Hindlimb muscle (tissue), 1 donor: ENCODE measurements at regions not wholly inside any gene's neighbourhood (a gene's known extent, or its start where the extent isn't known, plus 50 kb on each side); places are given as distances from the start of the nearest gene placed in this dataset.
"Not testable (repeated sequence)": the region's sequence is repeated elsewhere in the genome, so short reads cannot be mapped to it uniquely, and the experiment has no call there.

Experiments
- DNase-seq: peaks from one replicate; pipeline ENCODE4 v3.0.0-alpha.2; 2013

GRCh38 chr4:53713296-53713695 is 122.0 kb upstream of the LNX1 start:
- DNase-seq: no peak

- no peak for DNase-seq
These were observed 121.2 kb upstream of the LNX1 start for GRCh38 chr4:53712408-53713020.

DNA sequence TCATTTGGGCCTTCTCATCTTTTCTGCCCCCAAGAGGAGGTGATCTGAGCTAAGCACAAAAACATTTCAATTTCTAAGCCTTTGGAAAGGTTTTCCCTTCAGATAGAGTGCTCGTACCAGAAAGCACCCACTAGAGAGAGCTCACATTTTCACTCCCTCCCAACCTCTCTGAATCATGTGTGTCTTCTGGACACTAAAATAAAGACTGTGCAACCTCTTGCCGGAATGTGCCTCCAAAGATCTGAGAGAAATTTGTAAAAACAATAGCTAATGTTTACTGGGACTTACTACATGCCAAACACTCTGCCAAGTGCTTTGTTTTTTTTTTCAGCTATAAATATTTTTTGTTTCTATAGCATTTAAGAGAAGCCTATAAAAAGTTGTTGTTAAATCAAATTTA is 120.6 kb upstream of the LNX1 start:
- DNase-seq: no peak

- DNase-seq: no peak
These were observed 118.4 kb upstream of the LNX1 start for GRCh38 chr4:53709693-53710092.

GRCh38 chr4:53707491-53707890 is 116.2 kb upstream of the LNX1 start:
- no peak for DNase-seq

GRCh38 chr4:53706422-53707032 is 115.2 kb upstream of the LNX1 start:
- no peak for DNase-seq

DNA sequence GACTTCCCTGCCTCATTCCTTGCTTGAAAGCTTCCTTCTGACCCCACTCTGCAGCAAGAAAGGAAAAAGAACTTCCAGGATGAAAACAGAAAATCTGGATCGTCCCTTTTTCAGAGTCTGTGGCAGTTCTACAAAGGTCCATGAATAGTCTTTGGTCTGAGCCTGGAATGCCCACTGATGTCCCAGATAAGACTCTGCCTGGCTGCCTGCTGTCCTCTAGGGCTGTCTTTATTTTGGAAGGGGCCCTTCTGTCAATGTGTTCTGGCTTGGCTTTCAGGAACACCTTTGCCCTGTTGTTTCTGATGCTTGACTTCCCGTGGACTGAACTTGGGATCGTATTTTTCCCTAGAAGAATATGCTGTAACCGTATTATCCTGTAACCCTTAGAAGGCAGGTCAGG is 114.7 kb upstream of the LNX1 start:
- DNase-seq: no peak

- DNase-seq: no peak
These were observed 114.0 kb upstream of the LNX1 start for GRCh38 chr4:53705151-53705764.

- no peak for DNase-seq
These were observed 113.0 kb upstream of the LNX1 start for GRCh38 chr4:53704329-53704728.

GRCh38 chr4:53703267-53703655 is 112.0 kb upstream of the LNX1 start:
- DNase-seq: no peak

- DNase-seq: peak; percentile 83
These were observed 111.3 kb upstream of the LNX1 start for GRCh38 chr4:53702334-53703266.

- not testable (repeated sequence) for DNase-seq
These were observed 110.0 kb upstream of the LNX1 start for GRCh38 chr4:53701260-53701659.

GRCh38 chr4:53699310-53699709 is 108.0 kb upstream of the LNX1 start:
- DNase-seq: not testable (repeated sequence)

DNA sequence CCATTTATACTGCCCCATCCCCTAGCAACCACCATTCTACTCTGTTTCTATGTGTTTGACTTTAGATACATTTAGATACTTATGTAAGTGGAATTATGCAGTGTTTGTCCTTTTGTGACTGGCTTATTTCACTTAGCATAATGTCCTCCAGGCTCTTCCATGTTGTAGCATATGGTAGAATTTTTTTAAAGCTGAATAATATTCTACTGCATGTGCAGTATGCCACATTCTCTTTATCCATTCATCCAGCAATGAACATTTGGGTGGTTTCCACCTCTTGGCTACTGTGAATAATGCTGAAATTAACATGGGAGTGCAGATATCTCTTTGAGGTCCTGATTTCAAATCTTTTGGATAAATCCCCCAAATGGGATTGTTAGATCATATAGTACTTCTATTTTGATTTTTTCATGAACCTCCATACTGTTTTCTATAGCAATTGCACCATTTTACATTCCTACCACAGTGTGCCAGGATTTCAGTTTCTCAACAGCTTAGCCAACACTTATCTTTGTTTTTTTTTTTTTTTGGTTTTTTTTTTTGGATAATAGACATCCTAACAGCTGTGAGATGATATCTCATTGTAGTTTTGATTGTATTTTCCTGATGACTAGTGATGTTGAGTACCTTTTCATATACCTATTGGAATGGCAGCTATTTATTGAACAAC is 105.9 kb upstream of the LNX1 start:
- DNase-seq: no peak

DNA sequence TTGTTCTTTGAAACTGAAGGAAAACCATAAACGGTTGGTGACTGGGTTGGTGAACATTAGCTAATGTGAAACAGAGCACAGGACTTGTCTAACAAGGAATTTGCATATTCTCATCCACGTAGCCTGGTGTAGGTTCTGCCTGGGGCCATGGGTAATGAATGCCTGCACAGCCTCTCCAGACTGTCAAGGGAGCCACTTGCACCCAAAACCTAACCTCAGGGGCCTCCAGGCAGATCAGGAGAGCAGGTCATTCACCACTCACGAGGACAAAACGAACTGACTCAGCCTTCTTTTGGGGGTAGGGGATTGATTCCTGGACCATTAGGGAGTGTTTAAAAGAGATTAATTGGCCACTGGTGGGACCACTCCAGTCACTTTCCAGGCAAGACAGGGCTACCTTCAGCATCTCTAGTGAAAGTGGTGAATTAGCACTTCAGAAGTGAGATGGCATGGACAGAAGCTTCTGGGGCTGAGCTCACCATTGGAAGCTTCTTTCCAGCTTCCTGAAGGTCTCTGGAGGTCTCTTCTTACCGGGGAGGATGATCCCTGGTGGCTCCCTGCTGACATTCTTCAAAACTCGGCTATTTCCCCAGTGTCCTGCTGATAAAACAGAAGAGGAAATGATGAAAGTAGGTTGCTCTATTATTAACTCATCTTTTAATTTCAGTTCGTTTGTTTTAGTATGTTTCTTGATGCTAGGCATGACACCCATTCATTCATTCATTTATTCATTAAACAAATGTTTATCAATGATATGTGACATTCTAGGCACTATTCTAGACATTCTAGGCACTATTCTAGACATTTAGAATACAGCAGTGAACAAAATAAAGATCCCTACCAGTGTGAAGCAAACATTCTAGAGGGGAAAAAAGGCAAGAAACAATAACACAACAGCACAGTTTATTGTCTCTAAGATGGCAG is 104.5 kb upstream of the LNX1 start:
- DNase-seq: no peak

- no peak for DNase-seq
These were observed 103.4 kb upstream of the LNX1 start for GRCh38 chr4:53694666-53695065.

DNA sequence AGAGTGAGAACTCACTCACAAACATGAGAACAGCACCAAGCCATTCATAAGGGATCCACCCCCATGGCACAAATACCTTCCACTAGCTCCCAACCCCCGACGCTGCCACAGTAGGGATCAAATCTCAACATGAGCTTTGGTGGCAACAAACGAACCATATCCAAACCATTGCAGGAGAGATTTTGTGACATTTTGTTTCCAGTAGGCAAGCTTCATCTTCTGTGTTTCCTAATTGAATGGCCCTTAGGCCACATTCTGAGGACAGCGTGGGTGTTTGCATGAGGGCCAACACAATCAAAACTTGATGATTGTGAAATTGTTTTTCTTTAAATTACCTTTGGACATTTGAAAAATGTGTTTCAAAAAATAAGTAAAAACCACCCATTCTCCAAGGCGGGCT is 102.6 kb upstream of the LNX1 start:
- DNase-seq: no peak

DNA sequence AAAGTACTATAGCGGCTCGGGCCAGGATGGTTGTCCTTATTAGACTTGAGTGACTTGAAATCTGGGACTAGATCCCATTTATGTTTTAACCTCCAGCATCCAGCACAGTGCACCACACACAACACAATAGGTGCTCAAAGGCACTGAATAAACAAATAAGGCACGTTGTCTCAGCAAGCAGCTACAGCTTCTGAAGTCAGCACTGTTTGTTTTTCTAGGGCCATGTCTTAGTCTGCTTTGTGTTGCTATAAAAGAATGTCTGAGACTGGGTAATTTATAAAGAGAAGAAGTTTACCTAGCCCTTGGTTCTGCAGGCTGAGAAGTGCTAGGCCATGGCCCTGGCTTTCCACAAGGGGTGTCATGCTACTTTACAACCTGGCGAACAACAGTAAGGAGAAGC is 102.1 kb upstream of the LNX1 start:
- DNase-seq: no peak

DNA sequence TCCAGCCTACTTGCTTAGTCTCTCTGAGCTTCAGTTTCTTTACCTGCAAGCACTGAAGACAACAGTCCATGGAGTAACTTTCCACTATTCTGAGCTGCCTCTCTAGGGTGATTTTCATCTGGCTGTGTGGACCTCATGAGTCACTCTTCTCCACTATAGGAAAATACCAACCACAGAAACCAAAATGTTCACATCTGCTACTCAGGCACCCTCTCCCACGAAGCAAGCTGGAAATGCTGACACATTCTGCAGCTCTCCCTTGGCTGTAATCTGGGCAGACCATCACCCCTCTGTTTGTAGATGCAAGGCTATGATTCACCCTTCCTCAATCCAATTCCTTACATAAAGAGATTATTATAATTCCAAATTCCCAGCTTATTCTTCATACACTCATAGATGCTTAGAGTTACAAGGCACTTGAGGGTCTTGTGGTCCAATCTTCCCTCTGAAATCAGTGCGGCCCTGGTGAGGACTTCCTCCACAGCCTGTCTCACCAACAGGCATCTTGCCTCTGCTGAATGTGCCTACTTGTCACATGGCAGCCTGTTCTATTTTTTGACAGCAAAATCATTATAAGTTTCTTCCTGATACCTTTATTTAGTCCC is 97.0 kb upstream of the LNX1 start:
- no peak for DNase-seq

- DNase-seq: no peak
These were observed 95.2 kb upstream of the LNX1 start for GRCh38 chr4:53686521-53686920.
